Fibroblast of gingiva (primary cell): ENCODE measurements at regions not wholly inside any gene's neighbourhood (a gene's known extent, or its start where the extent isn't known, plus 50 kb on each side); places are given as distances from the start of the nearest gene placed in this dataset.

ENCODE experiments used
- DNase-seq: peaks from one replicate; pipeline ENCODE4 v3.0.0-alpha.2; 2011; ENCODE audit warnings: low read depth

DNA sequence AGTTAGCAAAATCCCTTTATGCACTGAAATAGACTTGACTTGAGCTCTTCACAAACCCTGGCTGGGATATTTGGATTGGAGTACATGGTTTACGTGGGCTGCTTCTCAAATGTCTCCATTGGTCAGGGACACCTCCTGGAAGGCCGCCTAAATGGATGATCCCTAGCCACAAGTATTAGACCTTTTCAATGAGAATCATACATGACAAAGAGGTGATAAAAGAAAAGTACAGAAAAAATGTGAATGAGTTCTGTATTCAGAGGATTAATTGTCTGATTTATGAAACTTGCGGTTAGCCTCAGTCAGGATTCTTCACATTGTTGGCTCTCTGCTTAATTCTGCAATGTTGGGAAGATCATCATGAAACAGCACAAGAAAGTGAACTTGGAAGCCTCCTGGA lies 752.8 kb upstream of the ADAMTS16 start:
- no peak for DNase-seq

DNA sequence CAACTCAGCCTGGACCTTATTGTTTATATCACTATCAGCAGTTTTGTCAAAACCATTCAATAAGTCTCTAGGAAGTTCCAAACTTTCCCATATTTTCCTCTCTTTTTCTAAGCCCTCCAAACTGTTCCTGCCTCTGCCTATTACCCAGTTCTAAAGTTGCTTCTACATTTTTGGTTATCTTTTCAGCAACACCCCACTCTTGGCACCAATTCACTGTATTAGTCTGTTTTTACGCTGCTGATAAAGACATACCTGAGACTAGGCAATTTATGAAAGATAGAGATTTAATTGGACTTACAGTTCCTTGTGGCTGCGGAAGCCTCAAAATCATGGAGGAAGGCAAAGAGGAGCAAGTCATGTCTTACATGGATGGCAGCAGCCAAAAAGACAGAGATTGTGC lies 744.4 kb upstream of the ADAMTS16 start:
- DNase-seq: no peak

DNA sequence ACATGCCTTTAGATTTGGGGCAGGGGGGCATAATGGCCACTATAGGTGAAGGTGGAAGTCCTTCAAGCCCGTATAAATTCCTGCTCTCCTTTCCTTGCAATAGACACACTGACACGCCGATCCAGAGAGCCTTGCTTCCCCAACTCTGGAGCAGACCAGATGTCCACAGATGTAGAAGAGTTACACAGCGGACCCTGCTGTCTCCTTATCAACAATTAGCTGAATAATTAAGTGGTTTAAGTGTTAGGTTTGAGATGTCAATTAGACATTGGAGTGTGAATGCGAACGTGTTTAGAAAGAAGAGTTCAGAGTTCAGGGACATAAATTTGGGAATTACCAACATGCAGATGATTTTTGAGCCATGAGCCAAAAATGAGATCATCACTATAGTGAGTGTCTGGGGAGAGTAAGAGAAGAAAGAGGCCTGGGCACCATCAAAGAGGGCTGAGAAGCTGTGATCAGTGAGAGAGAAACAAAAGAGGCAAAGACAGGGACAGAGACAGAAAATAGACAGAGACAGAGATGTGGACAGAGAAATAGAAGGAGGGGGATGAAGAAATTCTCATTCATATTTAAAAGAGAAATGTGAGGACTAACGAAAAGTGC lies 734.4 kb upstream of the ADAMTS16 start:
- DNase-seq: no peak

DNA sequence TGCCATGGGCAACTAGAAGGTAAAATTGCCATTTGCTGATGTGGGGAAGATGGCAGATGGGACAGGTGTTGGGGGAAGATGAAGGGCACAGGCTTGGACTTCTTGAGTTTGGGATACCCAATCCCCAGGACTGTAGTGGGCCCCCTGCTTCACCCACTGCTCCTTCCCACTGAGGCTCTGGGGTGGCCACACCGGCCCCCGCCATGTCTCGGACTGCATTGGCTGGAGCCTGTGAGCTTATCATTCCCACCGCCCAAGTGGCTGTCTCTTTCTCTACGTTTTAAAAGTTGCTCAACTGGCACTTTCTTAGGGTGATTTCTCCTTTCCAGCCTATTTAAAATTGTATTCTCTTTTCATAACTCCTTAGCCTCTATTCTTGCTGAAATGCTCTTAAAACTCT lies 730.0 kb upstream of the ADAMTS16 start:
- no peak for DNase-seq

DNA sequence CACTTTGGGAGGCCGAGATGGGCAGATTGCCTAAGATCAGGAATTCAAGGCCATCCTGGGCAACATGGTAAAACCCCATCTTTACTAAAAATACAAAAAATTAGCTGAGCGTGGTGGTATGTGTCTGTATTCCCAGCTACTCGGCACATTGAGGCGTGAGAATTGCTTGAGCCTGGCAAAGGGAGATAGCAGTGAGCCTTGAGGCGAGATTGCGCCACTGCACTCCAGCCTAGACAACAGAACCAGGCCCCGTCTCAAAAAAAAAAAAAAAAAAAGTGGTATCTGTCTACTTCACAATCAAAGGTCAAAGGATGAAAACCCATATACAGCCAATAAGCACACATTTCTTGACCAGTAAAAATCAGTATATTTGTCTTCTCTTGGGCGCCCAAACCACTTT lies 728.5 kb upstream of the ADAMTS16 start:
- DNase-seq: no peak

DNA sequence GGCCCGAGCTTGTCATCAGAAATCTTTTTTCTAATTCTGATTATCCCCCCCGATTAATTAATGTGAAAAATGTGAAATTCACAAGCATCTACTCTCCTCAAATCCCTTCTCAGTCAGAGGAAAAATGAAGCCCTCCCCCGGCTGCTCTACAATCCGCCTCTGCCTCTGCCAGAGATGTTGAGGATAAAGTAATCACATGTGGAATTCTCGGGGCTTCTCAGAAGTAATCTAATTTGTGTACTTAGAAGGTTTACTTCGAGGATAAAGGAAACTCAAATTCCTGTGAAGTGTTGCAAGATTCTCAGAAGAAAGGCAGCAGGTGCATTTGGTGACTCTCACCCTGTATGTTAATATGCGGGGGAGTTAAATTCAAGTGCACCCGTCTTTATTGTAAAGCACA lies 726.1 kb upstream of the ADAMTS16 start:
- DNase-seq: no peak

DNA sequence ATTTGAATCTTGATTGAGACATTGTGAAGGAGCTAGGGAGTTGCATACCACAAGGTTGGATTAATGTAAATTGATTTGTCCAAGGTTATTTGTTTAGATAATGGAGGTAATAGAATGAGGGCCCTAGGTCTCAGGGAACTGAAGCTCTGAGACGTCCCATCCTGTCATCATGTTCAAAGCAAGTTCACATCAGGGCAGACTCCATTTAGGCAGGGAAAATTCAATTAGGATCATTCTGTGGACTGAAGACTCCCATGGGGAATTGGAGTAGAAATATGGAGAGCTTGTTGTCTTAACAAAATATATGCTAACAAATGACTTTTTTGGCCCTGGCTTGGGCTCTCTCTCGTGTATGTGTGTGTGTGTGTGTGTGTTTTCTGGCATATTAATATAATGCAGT lies 722.0 kb upstream of the ADAMTS16 start:
- no peak for DNase-seq

DNA sequence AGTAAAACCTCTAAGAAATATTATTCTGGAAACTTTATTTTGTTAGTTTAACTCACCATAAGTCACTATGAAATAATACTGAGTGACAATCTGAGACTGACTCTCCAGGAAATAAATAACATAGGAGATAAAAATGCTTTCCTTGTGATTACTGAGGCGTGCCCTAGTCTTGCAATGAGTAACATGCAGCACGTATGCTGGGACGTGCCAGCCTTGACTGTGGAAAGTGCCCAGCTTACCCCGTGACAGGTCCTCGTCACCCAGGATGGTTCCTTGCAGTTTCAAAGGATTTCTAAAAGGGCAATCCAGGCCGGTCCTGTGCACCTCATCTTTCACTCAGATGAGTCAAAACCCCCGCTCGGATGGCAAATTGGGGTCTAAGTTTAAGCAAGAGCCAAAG lies 720.8 kb upstream of the ADAMTS16 start:
- no peak for DNase-seq

DNA sequence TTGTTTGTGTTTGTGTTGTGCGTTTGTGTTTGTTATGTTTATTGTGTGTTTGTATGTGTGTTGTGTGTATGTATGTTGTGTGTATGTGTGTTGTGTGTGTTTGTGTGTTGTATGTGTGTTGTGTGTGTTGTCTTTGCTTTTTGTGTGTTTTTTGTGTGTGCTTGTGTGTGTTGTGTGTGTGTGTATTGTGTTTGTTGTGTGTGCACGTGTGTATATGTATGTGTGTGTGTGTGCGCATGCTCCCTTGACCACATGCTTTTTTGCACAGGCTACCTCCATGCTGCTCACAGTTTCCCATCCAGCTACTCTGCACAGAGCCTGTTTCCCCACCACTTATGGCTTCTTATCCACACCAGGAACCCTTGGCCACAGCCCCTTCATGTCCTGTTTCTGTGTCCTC lies 720.0 kb upstream of the ADAMTS16 start:
- DNase-seq: no peak

DNA sequence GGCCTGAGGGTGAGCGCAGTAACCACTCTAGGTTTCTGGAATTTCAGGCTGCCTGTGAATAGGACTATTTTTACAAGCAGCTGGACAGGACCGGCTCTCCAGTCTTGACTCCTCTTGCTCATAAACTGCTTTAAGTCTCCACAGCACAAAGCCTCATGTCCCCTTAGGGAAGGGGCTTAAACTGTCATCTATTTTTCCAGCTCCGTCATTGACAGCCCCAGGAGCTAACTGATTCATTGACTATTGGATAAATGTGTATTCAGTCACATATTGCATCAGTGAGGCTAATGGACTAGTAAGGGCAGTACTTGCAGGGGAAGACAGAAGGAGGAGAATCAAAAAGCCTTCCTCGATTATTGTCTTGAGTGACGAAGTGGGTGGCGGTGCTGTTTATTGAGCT lies 719.4 kb upstream of the ADAMTS16 start:
- no peak for DNase-seq

DNA sequence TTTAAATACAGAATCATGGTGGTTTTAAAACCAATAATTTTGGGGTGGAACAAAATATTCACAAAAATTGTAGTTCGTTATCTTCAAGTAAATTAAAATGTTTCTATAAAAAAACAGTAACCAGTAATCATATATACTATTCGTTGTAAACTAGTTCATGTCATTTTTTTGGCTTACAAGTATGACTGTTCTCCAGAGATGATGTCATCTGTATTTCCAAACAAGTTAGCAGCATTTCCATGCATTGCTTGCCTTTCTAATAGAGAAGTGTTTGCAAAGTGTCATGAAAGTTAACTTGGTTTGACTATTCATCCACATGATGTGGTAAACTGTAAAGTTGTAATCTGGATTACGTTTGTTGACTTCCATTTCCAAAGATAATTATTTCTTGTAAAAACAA lies 717.9 kb upstream of the ADAMTS16 start:
- DNase-seq: no peak

DNA sequence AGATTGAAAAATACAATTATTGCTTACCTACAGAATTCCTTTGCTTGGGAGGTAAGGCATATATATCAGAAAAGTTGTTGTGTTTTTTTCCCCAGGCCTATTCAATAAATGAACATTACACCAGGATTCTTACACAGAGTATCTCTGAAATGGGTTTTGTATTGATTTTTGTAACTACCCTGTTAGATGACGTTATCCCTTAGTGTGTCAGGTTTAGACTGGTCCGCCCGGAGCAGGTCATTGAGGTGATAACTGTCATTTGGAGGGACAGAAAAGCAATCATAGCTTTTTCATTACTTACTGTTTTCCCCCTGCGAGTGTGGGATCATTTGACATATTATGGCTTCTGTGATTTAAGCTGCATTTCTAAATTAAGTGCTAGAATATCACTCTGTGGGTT lies 715.2 kb upstream of the ADAMTS16 start:
- no peak for DNase-seq

DNA sequence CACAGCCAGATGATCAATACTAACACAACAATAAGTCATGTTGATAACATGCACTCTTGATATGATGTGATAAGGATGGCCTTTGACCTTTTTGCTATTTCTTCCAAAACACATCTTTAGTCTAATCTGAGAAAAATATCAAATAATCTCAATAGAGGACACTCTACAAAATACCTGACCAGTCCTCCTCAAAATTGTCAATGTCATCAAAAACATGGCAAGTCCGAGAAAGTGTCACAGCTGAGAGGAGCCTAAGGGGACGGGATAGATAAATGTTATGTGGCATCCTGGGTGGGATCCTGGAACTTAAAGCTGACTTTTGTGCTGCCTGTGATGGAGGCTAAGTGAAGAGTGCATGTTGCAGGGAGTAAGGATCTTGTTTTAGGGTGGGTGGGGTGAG lies 699.6 kb upstream of the ADAMTS16 start:
- no peak for DNase-seq

DNA sequence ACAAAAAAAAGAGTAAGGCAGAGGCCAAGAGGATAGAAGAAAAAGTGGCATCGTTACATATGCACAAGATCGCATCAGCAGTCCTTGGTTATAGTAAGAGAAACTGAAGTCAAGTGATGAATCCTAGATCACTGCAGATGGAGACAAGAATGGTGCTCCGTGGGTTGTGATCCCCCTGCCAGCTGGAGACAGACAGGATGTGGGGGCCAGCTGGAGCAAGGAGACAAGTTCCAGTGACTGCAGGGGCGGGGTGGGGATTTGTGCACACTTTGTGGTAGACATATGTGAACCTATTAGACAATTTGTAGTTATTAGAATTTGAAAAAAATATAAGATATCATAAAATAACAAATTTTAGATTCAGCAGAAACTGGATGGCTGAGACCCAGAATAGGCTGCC lies 697.9 kb upstream of the ADAMTS16 start:
- DNase-seq: no peak

DNA sequence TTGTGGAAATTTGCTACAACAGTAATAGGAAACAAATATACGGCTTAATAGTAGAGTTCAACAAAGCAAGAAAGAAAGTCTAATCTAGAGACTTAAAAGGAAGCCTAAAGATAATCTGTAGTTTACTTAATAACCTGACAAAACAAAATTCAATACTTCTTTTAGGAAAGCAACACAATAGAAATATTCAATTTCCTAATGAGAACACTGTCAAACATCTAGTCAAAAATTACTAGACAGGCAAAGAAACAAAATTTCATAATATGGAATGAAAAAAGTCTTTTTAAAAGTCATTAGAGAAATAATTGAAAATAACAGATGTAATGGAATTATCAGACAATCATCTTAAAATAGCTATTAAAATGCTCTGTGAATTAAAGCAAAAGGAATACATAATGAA lies 692.5 kb upstream of the ADAMTS16 start:
- DNase-seq: no peak

DNA sequence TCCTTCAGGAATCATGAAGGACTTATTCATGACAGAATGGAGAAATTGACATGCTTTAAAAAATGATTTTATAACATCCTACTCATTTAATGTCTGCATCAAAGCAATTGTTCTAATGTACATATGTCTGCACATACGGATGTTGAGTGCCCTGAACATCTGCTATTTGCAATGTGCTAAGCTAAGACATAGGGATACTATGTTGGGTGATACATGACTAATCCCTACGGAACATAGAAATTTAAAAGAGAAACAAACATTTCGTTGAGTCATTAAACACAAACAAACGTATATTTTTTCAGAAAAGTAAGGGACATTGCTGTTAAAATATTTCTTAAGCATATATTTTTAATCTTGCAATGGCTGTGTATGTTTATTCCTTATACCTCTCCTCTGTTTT lies 686.5 kb upstream of the ADAMTS16 start:
- no peak for DNase-seq

DNA sequence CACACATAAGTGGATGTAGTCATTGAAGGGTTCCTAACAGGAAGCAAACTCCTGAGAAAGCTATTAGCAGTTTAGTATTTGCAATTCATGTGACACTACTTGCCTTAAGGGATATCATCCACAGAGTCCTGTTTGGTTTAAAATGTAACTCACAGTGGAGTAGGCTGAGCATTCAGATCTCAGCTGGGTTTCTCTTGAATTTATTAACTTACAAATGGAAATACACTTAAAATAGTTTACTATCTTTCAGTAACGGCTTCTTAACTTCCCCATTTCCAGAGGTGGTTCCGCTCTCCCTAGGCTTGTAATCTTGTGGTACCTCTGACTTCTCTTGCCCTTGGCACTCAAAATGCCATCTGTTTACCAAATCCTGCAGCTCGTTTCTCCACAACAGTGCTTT lies 660.7 kb upstream of the ADAMTS16 start:
- no peak for DNase-seq

DNA sequence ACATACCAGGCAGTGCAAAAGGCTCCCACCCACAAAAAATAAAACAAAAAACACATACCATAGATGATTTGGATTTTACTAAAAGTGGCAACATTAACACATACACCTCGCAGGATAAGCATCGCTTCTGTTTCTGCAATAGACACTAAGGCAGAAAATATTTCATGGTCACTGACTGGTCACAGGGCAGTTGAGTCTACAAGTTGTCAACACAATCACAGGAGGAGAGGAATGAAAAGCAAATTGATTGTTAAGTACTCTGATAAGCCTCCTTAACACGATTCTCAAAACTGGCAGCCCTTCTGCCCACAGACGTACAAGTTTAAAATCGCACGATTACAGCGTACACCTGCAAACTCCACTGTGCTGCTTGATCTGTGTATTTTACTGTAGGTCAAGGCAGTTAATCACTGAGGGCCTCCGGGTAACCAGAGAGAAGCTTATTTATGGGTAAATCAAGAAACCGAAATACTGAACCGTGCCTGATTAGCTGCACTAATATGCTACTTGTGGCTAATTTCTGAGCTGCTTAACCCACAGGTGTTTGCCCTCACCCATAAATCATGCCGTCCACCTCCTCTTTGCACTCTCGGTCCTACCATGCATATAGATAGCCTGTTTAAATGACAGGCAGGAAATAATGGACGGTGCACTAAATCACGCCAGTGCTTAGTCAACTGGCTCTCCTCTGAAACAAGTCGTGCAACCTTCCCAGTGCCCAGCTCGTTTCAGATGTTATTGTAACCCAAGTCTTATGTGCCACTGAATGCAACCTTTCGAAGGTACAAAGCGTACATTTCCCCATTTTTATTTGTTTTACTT lies 659.4 kb upstream of the ADAMTS16 start:
- no peak for DNase-seq

DNA sequence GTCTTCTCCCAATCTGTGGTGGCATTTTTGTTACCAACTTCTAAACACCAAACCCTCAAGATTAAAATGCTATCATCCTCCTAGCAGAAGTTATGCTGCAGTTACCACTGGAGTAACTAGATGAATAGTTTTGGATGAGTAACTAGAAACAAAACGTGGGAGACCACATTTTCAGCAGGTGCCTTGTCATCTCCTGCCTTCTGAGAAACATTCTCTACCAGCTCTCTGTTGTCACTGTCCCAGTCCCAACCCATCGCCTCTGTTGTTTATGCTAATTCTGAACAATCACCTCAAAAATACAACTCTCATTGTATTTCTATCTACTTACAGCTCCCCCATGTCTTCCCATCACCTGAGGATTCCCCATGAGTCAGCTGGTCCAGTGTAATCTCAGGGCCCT lies 652.5 kb upstream of the ADAMTS16 start:
- DNase-seq: no peak

DNA sequence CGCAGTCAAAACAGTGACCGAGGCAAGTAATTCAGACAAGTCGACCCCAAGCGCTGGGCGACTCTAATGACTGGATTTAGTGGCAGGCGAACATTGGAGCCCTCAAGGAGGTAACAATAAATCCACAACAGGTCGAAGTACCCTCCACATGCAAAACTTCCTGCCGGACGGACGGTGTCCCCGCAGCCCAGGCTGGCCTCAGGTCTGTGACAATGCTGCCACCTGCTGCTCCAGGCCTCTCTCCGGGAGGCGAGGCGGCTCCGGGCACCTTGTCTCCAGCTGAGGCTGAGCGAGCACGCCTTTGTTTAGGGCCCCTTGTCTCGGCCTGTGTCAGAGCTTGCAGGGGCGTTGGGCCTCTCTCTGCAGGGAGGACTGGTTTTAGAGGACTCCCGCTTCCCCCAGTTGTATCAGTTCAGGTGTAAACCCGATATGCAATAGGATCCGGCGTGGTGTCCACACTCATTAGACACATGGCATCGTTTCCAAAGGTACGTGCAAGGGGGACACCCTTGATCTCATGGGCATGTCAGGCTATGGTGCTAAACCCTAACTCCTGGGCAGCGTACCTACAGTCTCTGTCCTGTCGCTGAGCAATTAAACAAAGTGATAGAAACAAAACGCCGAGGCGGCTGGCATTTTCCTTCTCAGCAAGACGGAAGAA lies 628.0 kb upstream of the ADAMTS16 start:
- no peak for DNase-seq

DNA sequence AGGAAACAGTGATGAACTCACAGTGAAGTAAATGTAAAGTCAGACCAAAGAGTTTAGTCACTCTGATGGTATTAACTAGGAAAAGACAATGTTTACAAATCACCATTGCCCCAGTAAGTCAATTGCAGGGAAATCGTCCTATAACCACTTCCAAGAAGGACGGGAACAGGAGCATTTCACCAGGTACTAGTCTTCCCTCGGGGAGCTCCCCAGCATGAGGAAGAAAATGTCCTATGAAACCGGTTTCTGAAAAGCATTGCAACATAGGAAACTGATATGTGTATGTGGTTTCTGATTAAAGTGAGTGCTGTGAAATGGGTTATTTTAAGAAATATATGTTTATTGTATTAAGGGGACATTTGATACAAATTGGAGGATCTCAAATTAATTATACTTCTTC lies 626.7 kb upstream of the ADAMTS16 start:
- DNase-seq: no peak

DNA sequence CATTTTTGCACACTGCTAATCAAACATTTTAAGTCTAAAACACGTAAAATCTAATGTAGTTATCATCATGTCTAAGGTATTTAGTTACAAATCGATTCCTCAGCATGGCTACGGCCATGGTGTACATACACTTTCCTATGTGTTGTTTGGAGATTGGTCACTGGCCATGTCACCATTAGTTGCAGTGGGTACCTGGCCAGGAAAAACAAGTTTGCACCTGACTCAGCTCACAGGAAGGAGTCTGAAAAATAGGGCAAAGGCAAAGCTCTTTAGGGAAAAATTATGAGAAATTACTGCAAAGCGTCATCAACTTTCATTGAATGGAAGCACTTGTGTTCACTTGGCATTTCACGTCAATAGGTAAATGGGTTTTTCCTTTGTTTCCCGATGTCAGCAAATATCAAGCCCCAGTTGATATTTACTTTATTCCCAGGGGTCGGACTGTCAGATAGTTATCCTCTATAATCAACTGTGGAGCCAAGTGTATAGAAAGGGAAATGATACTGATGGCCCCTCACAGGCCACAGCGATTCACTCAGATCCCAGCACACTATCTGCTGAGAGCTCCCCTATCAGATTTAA lies 626.0 kb upstream of the ADAMTS16 start:
- DNase-seq: no peak
